Rectal smooth muscle tissue (tissue), 1 donor: ENCODE measurements at regions not wholly inside any gene's neighbourhood (a gene's known extent, or its start where the extent isn't known, plus 50 kb on each side); places are given as distances from the start of the nearest gene placed in this dataset.

Experiments
- H3K27ac ChIP-seq: one replicate; pipeline ENCODE4 v1.7.0; 2013; ENCODE audit warnings: low read depth, low read length, inconsistent platforms
- H3K27me3 ChIP-seq: one replicate; pipeline ENCODE4 v1.7.0; 2013; ENCODE audit warnings: low read length; ENCODE audit not compliant: control insufficient read depth, insufficient read depth
- H3K36me3 ChIP-seq: one replicate; pipeline ENCODE4 v1.7.0; 2013; ENCODE audit warnings: low read length; ENCODE audit not compliant: control insufficient read depth, insufficient read depth
- H3K4me1 ChIP-seq: one replicate; pipeline ENCODE4 v1.7.0; 2013; ENCODE audit warnings: low read length; ENCODE audit not compliant: control insufficient read depth, insufficient read depth
- H3K4me3 ChIP-seq: one replicate; pipeline ENCODE4 v1.7.0; 2013; ENCODE audit warnings: low read length
- H3K9ac ChIP-seq: one replicate; pipeline ENCODE4 v1.7.0; 2013; ENCODE audit warnings: low read length

GRCh38 chr10:62647375-62648092, 157.0 kb upstream of the ADO start:
- Histone ChIP-seq H3K9ac (no peak overlapping the region), H3K4me1 (no peaks in the 10 kb centered on the region), H3K27me3 (no peaks in the 10 kb centered on the region), H3K4me3 (no peak overlapping the region), H3K27ac (no peak overlapping the region), H3K36me3 (no peaks in the 10 kb centered on the region)

GRCh38 chr10:62648921-62649320, 155.6 kb upstream of the ADO start:
- Histone ChIP-seq H3K4me1 (no peaks in the 10 kb centered on the region), H3K4me3 (no peak overlapping the region), H3K9ac (no peak overlapping the region), H3K27ac (no peak overlapping the region), H3K36me3 (no peaks in the 10 kb centered on the region), H3K27me3 (no peaks in the 10 kb centered on the region)

- no peak overlapping the region for H3K9ac ChIP-seq
- no peak overlapping the region for H3K4me3 ChIP-seq
These were observed 154.1 kb upstream of the ADO start for GRCh38 chr10:62650411-62650810.

GRCh38 chr10:62651341-62651740, 153.2 kb upstream of the ADO start:
- no peak overlapping the region for H3K9ac ChIP-seq
- no peak overlapping the region for H3K4me3 ChIP-seq
- no peaks in the 10 kb centered on the region for H3K27me3 ChIP-seq
- H3K36me3 ChIP-seq = no peaks in the 10 kb centered on the region
- H3K4me1 ChIP-seq = no peaks in the 10 kb centered on the region
- H3K27ac ChIP-seq = no peak overlapping the region

More at GRCh38 chr10:62650411-62650810, 154.1 kb upstream of the ADO start:
- no peak overlapping the region for H3K27ac ChIP-seq
- no peaks in the 10 kb centered on the region for H3K4me1 ChIP-seq
- no peaks in the 10 kb centered on the region for H3K36me3 ChIP-seq
- no peaks in the 10 kb centered on the region for H3K27me3 ChIP-seq

GRCh38 chr10:62652114-62652513, 152.4 kb upstream of the ADO start:
- H3K27ac ChIP-seq = no peak overlapping the region
- H3K4me1 ChIP-seq = no peaks in the 10 kb centered on the region
- H3K4me3 ChIP-seq = no peak overlapping the region
- no peak overlapping the region for H3K9ac ChIP-seq
- no peaks in the 10 kb centered on the region for H3K27me3 ChIP-seq
- H3K36me3 ChIP-seq = no peaks in the 10 kb centered on the region

- Histone ChIP-seq H3K4me1 (no peaks in the 10 kb centered on the region), H3K36me3 (no peaks in the 10 kb centered on the region), H3K27me3 (no peaks in the 10 kb centered on the region), H3K4me3 (no peak overlapping the region), H3K27ac (no peak overlapping the region), H3K9ac (no peak overlapping the region)
These were observed 152.0 kb upstream of the ADO start for GRCh38 chr10:62652564-62652963.

- H3K9ac ChIP-seq = no peak overlapping the region
- H3K4me3 ChIP-seq = no peak overlapping the region
- no peaks in the 10 kb centered on the region for H3K27me3 ChIP-seq
- no peaks in the 10 kb centered on the region for H3K36me3 ChIP-seq
- no peaks in the 10 kb centered on the region for H3K4me1 ChIP-seq
- no peak overlapping the region for H3K27ac ChIP-seq
These were observed 151.3 kb upstream of the ADO start for GRCh38 chr10:62653254-62653653.

- no peak overlapping the region for H3K27ac ChIP-seq
- no peak overlapping the region for H3K9ac ChIP-seq
- H3K36me3 ChIP-seq = no peaks in the 10 kb centered on the region
These were observed 149.6 kb upstream of the ADO start for GRCh38 chr10:62654966-62655336.

GRCh38 chr10:62655337-62655994, 149.1 kb upstream of the ADO start:
- Histone ChIP-seq H3K4me3 (no peak overlapping the region), H3K36me3 (no peaks in the 10 kb centered on the region), H3K27me3 (no peaks in the 10 kb centered on the region), H3K4me1 (no peaks in the 10 kb centered on the region), H3K27ac (no peak overlapping the region), H3K9ac (no peak overlapping the region)

More at GRCh38 chr10:62654966-62655336, 149.6 kb upstream of the ADO start:
- Histone ChIP-seq H3K4me3 (no peak overlapping the region), H3K4me1 (no peaks in the 10 kb centered on the region), H3K27me3 (no peaks in the 10 kb centered on the region)

- Histone ChIP-seq H3K27me3 (no peaks in the 10 kb centered on the region), H3K9ac (no peak overlapping the region), H3K36me3 (no peaks in the 10 kb centered on the region), H3K4me3 (no peak overlapping the region), H3K4me1 (no peaks in the 10 kb centered on the region), H3K27ac (no peak overlapping the region)
These were observed 147.2 kb upstream of the ADO start for GRCh38 chr10:62657244-62657835.

- Histone ChIP-seq H3K27ac (no peak overlapping the region), H3K36me3 (no peaks in the 10 kb centered on the region), H3K4me1 (no peaks in the 10 kb centered on the region)
These were observed 146.0 kb upstream of the ADO start for GRCh38 chr10:62658516-62658915.

GRCh38 chr10:62661143-62661542, 143.4 kb upstream of the ADO start:
- Histone ChIP-seq H3K9ac (no peak overlapping the region), H3K27ac (no peak overlapping the region), H3K36me3 (no peaks in the 10 kb centered on the region), H3K27me3 (no peaks in the 10 kb centered on the region), H3K4me1 (no peaks in the 10 kb centered on the region), H3K4me3 (no peak overlapping the region)

More at GRCh38 chr10:62658516-62658915, 146.0 kb upstream of the ADO start:
- Histone ChIP-seq H3K4me3 (no peak overlapping the region), H3K9ac (no peak overlapping the region), H3K27me3 (no peaks in the 10 kb centered on the region)
